ENCODE measurements at regions not wholly inside any gene's neighbourhood (a gene's known extent, or its start where the extent isn't known, plus 50 kb on each side); places are given as distances from the start of the nearest gene placed in this dataset.

DNA sequence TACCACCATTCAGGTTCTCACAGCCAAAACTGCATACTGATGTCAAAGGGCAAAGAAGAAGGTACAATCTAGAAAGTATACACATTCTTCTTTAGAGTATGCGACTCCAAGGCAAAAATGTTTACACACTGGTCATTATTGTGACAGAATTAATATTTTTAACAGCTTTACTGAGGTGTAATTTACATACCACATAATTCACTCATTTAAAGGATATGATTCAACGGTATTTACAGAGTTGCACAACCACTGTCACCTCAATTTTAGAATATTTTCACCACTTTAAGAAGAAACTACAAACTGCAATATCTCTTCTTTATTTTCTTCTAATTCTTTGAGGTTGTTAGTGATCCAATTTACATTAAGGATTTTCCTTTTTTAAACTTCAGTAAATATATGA, 325.4 kb upstream of the SMIM31 start:
- POLR2A ChIA-PET, result no interaction called here
- no peak for DNase-seq
- no peaks in the 10 kb centered on the region for H3K36me3 ChIP-seq (ENCODE audit: control insufficient read depth in 4 of 4, insufficient read depth in 4 of 4, low read length in 3 of 4)
- H3K27ac ChIP-seq (ENCODE audit: insufficient read depth in 1 of 2, low read depth in 1 of 2, low read length in 2 of 2, poor library complexity in 1 of 2, severe bottlenecking in 2 of 2), result no peak overlapping the region
- H3K27me3 ChIP-seq (replicated peaks in 2 of 5; ENCODE audit: control insufficient read depth in 4 of 5, insufficient read depth in 5 of 5, low read length in 4 of 5), result no peaks in the 10 kb centered on the region
- CTCF ChIA-PET, result no interaction called here
- no peaks in the 10 kb centered on the region for H3K4me1 ChIP-seq (ENCODE audit: control extremely low read depth in 1 of 4, control insufficient read depth in 4 of 4, insufficient read depth in 4 of 4, low read length in 3 of 4)
- no CpG with 5 or more reads among the region's 2 CpGs for WGBS (ENCODE audit: insufficient coverage)
- H3K9me3 ChIP-seq (ENCODE audit: control extremely low read depth in 1 of 5, control insufficient read depth in 4 of 5, insufficient read depth in 2 of 5, low read depth in 1 of 5, low read length in 4 of 5), result no peaks in the 10 kb centered on the region
- no peak overlapping the region for H3K4me3 ChIP-seq (ENCODE audit: control insufficient read depth in 1 of 7, extremely low read depth in 1 of 7, insufficient read depth in 4 of 7, low read depth in 2 of 7, low read length in 6 of 7)

DNA sequence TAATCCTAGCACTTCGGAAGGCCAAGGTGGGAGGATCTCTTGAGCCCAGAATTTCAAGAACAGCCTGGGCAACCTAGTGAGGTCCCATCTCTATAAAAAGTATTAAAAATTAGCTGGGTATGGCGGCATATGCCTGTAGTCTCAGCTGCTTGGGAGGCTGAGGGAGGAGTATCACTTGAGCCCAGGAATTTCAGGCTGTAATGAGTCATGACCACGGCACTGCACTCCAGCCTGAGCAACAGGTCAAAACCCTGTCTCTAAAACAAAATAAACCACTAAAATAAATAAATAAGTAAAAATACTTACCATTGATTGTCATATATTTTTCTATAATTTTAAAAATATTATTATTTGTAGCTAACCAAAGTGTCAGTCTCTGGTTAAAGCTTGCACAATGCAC, 315.6 kb upstream of the SMIM31 start:
- ChIA-PET POLR2A (no interaction called here), CTCF (no interaction called here)
- 100% methylated on average over 1 of the region's 3 CpGs for WGBS (ENCODE audit: insufficient coverage)
- H3K36me3 ChIP-seq (ENCODE audit: control insufficient read depth in 4 of 4, insufficient read depth in 4 of 4, low read length in 3 of 4), result no peaks in the 10 kb centered on the region
- no peaks in the 10 kb centered on the region for H3K4me1 ChIP-seq (ENCODE audit: control extremely low read depth in 1 of 4, control insufficient read depth in 4 of 4, insufficient read depth in 4 of 4, low read length in 3 of 4)
- H3K9me3 ChIP-seq (ENCODE audit: control extremely low read depth in 1 of 5, control insufficient read depth in 4 of 5, insufficient read depth in 2 of 5, low read depth in 1 of 5, low read length in 4 of 5), result no peaks in the 10 kb centered on the region
- no peak overlapping the region for H3K4me3 ChIP-seq (ENCODE audit: control insufficient read depth in 1 of 7, extremely low read depth in 1 of 7, insufficient read depth in 4 of 7, low read depth in 2 of 7, low read length in 6 of 7)
- no peak for DNase-seq
- no peak overlapping the region for H3K27ac ChIP-seq (ENCODE audit: insufficient read depth in 1 of 2, low read depth in 1 of 2, low read length in 2 of 2, poor library complexity in 1 of 2, severe bottlenecking in 2 of 2)
- H3K27me3 ChIP-seq (replicated peaks in 2 of 5; ENCODE audit: control insufficient read depth in 4 of 5, insufficient read depth in 5 of 5, low read length in 4 of 5), result no peaks in the 10 kb centered on the region

DNA sequence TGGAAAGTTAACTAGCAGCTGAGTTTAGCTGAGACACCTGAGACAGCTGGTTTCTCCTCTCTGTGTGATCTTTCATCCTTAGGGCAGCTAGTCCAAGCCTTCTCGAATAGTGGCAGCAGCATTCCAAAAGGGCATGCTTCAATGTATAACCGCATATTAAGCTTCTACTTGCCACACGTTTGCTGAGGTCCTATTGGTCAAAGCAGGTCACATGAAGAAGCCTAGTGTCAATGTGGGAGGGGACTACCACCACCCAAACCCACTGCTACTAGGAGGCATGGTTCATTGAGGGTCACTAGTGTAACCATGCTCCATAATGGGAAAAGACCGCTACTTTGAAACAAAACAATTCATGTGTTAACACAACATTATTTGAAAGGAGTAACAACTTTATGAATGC, 314.9 kb upstream of the SMIM31 start:
- ChIA-PET POLR2A (no interaction called here), CTCF (no interaction called here)
- H3K9me3 ChIP-seq (ENCODE audit: control extremely low read depth in 1 of 5, control insufficient read depth in 4 of 5, insufficient read depth in 2 of 5, low read depth in 1 of 5, low read length in 4 of 5), result no peaks in the 10 kb centered on the region
- H3K4me1 ChIP-seq (ENCODE audit: control extremely low read depth in 1 of 4, control insufficient read depth in 4 of 4, insufficient read depth in 4 of 4, low read length in 3 of 4), result no peaks in the 10 kb centered on the region
- H3K27ac ChIP-seq (ENCODE audit: insufficient read depth in 1 of 2, low read depth in 1 of 2, low read length in 2 of 2, poor library complexity in 1 of 2, severe bottlenecking in 2 of 2), result no peak overlapping the region
- 60% methylated on average over 3 of the region's 4 CpGs for WGBS (ENCODE audit: insufficient coverage)
- H3K4me3 ChIP-seq (ENCODE audit: control insufficient read depth in 1 of 7, extremely low read depth in 1 of 7, insufficient read depth in 4 of 7, low read depth in 2 of 7, low read length in 6 of 7), result no peak overlapping the region
- no peaks in the 10 kb centered on the region for H3K36me3 ChIP-seq (ENCODE audit: control insufficient read depth in 4 of 4, insufficient read depth in 4 of 4, low read length in 3 of 4)
- no peaks in the 10 kb centered on the region for H3K27me3 ChIP-seq (replicated peaks in 2 of 5; ENCODE audit: control insufficient read depth in 4 of 5, insufficient read depth in 5 of 5, low read length in 4 of 5)
- no peak for DNase-seq

DNA sequence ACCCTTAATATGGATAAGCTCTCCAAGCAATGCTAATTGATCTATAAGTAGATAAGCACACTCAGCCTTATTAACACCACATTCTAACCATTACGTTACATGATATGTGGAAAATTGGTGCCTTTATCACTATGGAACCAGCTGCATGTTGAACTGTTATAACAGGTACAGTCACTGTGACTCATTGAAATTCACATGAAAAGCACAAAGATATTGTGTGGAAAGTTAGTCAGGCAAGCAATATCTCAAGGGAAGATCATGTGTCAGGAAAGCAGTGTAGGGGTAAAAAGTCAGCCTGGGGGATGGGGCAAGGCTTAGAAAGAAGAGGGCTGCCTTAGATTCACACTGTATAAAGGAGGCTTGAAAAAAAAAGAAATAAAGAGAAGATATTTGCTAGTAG, 313.7 kb upstream of the SMIM31 start:
- Histone ChIP-seq H3K36me3 (ENCODE audit: control insufficient read depth in 4 of 4, insufficient read depth in 4 of 4, low read length in 3 of 4) (no peaks in the 10 kb centered on the region), H3K4me3 (ENCODE audit: control insufficient read depth in 1 of 7, extremely low read depth in 1 of 7, insufficient read depth in 4 of 7, low read depth in 2 of 7, low read length in 6 of 7) (no peak overlapping the region), H3K27ac (ENCODE audit: insufficient read depth in 1 of 2, low read depth in 1 of 2, low read length in 2 of 2, poor library complexity in 1 of 2, severe bottlenecking in 2 of 2) (no peak overlapping the region), H3K9me3 (ENCODE audit: control extremely low read depth in 1 of 5, control insufficient read depth in 4 of 5, insufficient read depth in 2 of 5, low read depth in 1 of 5, low read length in 4 of 5) (no peaks in the 10 kb centered on the region), H3K4me1 (ENCODE audit: control extremely low read depth in 1 of 4, control insufficient read depth in 4 of 4, insufficient read depth in 4 of 4, low read length in 3 of 4) (no peaks in the 10 kb centered on the region), H3K27me3 (replicated peaks in 2 of 5; ENCODE audit: control insufficient read depth in 4 of 5, insufficient read depth in 5 of 5, low read length in 4 of 5) (no peaks in the 10 kb centered on the region)
- WGBS (ENCODE audit: insufficient coverage), result no CpG with 5 or more reads among the region's 1 CpG
- DNase-seq, result no peak
- ChIA-PET CTCF (no interaction called here), POLR2A (no interaction called here)

DNA sequence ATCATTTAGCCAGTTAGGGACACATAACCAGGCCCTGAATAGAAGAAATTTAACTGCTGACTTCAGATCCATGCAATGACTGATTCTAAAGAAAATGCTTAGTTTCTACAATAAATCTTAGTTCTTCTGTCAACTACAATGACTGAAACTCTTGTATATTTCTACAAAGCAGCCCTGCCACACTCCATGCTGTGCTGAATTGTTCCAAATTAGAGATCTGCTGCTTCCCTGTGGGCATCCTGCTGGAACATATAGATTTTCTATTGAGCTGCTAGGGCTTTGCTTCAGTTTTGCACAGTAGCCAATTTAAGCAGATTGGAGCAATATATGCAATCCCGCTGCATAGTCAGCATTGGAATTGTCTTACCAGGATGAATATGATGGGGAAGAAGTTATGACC, 312.8 kb upstream of the SMIM31 start:
- H3K4me1 ChIP-seq (ENCODE audit: control extremely low read depth in 1 of 4, control insufficient read depth in 4 of 4, insufficient read depth in 4 of 4, low read length in 3 of 4), result no peaks in the 10 kb centered on the region
- CTCF ChIA-PET, result no interaction called here
- 100% methylated on average over 1 of the region's 1 CpG for WGBS (ENCODE audit: insufficient coverage)

DNA sequence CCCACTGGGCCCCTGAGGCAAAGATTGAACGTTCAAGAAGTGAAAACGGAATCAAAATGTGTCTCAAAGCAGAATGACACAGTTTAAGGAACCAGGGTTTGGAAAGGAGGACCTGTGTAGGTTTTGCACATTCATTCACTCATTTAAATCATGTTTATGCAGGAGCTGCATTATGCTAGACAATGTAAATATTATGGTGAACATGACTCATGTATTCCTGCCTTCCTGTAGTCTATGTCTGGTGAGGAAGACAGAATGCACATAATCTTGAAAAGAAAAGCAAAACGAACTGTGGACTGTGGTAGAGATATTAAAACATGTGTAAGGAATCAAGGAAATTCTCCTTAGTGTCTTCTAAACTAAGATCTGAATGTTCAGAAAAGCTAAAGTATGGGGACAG, 311.8 kb upstream of the SMIM31 start:
- ChIA-PET CTCF (no interaction called here), POLR2A (no interaction called here)
- H3K27me3 ChIP-seq (replicated peaks in 2 of 5; ENCODE audit: control insufficient read depth in 4 of 5, insufficient read depth in 5 of 5, low read length in 4 of 5), result no peaks in the 10 kb centered on the region
- no peaks in the 10 kb centered on the region for H3K4me1 ChIP-seq (ENCODE audit: control extremely low read depth in 1 of 4, control insufficient read depth in 4 of 4, insufficient read depth in 4 of 4, low read length in 3 of 4)
- H3K36me3 ChIP-seq (ENCODE audit: control insufficient read depth in 4 of 4, insufficient read depth in 4 of 4, low read length in 3 of 4), result no peaks in the 10 kb centered on the region
- DNase-seq, result no peak
- no peaks in the 10 kb centered on the region for H3K9me3 ChIP-seq (ENCODE audit: control extremely low read depth in 1 of 5, control insufficient read depth in 4 of 5, insufficient read depth in 2 of 5, low read depth in 1 of 5, low read length in 4 of 5)
- H3K4me3 ChIP-seq (ENCODE audit: control insufficient read depth in 1 of 7, extremely low read depth in 1 of 7, insufficient read depth in 4 of 7, low read depth in 2 of 7, low read length in 6 of 7), result no peak overlapping the region
- no peak overlapping the region for H3K27ac ChIP-seq (ENCODE audit: insufficient read depth in 1 of 2, low read depth in 1 of 2, low read length in 2 of 2, poor library complexity in 1 of 2, severe bottlenecking in 2 of 2)
- 67% methylated on average over 1 of the region's 3 CpGs for WGBS (ENCODE audit: insufficient coverage)

More for the DNA sequence above, 312.8 kb upstream of the SMIM31 start:
- Histone ChIP-seq H3K27me3 (replicated peaks in 2 of 5; ENCODE audit: control insufficient read depth in 4 of 5, insufficient read depth in 5 of 5, low read length in 4 of 5) (no peaks in the 10 kb centered on the region), H3K9me3 (ENCODE audit: control extremely low read depth in 1 of 5, control insufficient read depth in 4 of 5, insufficient read depth in 2 of 5, low read depth in 1 of 5, low read length in 4 of 5) (no peaks in the 10 kb centered on the region), H3K27ac (ENCODE audit: insufficient read depth in 1 of 2, low read depth in 1 of 2, low read length in 2 of 2, poor library complexity in 1 of 2, severe bottlenecking in 2 of 2) (no peak overlapping the region), H3K36me3 (ENCODE audit: control insufficient read depth in 4 of 4, insufficient read depth in 4 of 4, low read length in 3 of 4) (no peaks in the 10 kb centered on the region), H3K4me3 (ENCODE audit: control insufficient read depth in 1 of 7, extremely low read depth in 1 of 7, insufficient read depth in 4 of 7, low read depth in 2 of 7, low read length in 6 of 7) (no peak overlapping the region)
- no peak for DNase-seq
- POLR2A ChIA-PET, result no interaction called here

DNA sequence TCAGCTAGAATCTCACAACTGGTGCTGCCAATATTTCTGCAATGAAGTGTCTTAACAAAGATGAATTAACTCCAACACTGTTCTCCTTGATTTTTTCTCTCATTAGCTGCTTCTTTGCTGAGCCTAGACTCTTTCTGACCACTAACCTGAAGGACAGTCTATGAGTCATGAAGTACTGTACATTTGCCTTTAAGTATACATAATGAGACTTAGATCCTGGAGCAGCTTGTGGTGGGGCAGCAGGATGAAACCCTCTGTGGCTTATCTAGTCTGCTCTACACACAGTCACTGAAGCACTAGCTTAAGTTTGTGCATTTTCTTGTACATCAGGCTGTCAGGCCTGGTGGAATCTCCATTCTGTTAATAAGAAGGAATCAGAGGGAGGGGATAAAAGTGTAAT, 307.4 kb upstream of the SMIM31 start:
- POLR2A ChIA-PET, result no interaction called here
- H3K27me3 ChIP-seq (replicated peaks in 2 of 5; ENCODE audit: control insufficient read depth in 4 of 5, insufficient read depth in 5 of 5, low read length in 4 of 5), result no peaks in the 10 kb centered on the region
- no peak for DNase-seq
- H3K36me3 ChIP-seq (ENCODE audit: control insufficient read depth in 4 of 4, insufficient read depth in 4 of 4, low read length in 3 of 4), result no peaks in the 10 kb centered on the region
- no peak overlapping the region for H3K4me3 ChIP-seq (ENCODE audit: control insufficient read depth in 1 of 7, extremely low read depth in 1 of 7, insufficient read depth in 4 of 7, low read depth in 2 of 7, low read length in 6 of 7)
- CTCF ChIA-PET, result no interaction called here
- no peak overlapping the region for H3K27ac ChIP-seq (ENCODE audit: insufficient read depth in 1 of 2, low read depth in 1 of 2, low read length in 2 of 2, poor library complexity in 1 of 2, severe bottlenecking in 2 of 2)
- H3K9me3 ChIP-seq (ENCODE audit: control extremely low read depth in 1 of 5, control insufficient read depth in 4 of 5, insufficient read depth in 2 of 5, low read depth in 1 of 5, low read length in 4 of 5), result no peaks in the 10 kb centered on the region
- no peaks in the 10 kb centered on the region for H3K4me1 ChIP-seq (ENCODE audit: control extremely low read depth in 1 of 4, control insufficient read depth in 4 of 4, insufficient read depth in 4 of 4, low read length in 3 of 4)

DNA sequence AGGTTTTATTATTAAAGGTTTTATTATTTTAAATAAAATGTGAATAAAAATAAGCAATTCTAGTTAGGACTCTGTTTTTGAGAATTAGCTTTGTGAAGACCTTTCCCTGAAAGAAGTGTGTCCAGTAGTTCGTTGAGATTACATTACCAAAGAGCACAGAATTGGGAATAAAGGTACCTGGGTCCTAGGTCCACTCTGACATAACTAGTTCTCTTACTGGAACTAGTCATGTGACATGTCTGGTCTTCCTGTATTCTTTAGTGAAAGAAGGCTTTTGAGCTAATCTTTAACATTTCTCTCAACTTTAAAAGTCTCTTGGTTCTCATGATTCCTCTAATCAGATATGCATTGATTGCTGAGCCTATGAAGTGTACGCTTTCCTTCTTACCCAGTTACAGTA, 292.0 kb upstream of the SMIM31 start:
- H3K4me3 ChIP-seq (ENCODE audit: control insufficient read depth in 1 of 7, extremely low read depth in 1 of 7, insufficient read depth in 4 of 7, low read depth in 2 of 7, low read length in 6 of 7), result no peak overlapping the region
- no peaks in the 10 kb centered on the region for H3K9me3 ChIP-seq (ENCODE audit: control extremely low read depth in 1 of 5, control insufficient read depth in 4 of 5, insufficient read depth in 2 of 5, low read depth in 1 of 5, low read length in 4 of 5)
- POLR2A ChIA-PET, result no interaction called here
- no peaks in the 10 kb centered on the region for H3K27me3 ChIP-seq (replicated peaks in 2 of 5; ENCODE audit: control insufficient read depth in 4 of 5, insufficient read depth in 5 of 5, low read length in 4 of 5)
- H3K4me1 ChIP-seq (ENCODE audit: control extremely low read depth in 1 of 4, control insufficient read depth in 4 of 4, insufficient read depth in 4 of 4, low read length in 3 of 4), result no peaks in the 10 kb centered on the region
- H3K36me3 ChIP-seq (ENCODE audit: control insufficient read depth in 4 of 4, insufficient read depth in 4 of 4, low read length in 3 of 4), result no peaks in the 10 kb centered on the region
- H3K27ac ChIP-seq (ENCODE audit: insufficient read depth in 1 of 2, low read depth in 1 of 2, low read length in 2 of 2, poor library complexity in 1 of 2, severe bottlenecking in 2 of 2), result no peak overlapping the region
- no peak for DNase-seq
- WGBS (ENCODE audit: insufficient coverage), result 70% methylated on average over 1 of the region's 2 CpGs
- CTCF ChIA-PET, result no interaction called here

Measured in common myeloid progenitor, CD34-positive (primary cell).